H9 (cell line): ENCODE measurements at regions not wholly inside any gene's neighbourhood (a gene's known extent, or its start where the extent isn't known, plus 50 kb on each side); places are given as distances from the start of the nearest gene placed in this dataset.
"Not testable (repeated sequence)": the region's sequence is repeated elsewhere in the genome, so short reads cannot be mapped to it uniquely, and the experiment has no call there.

Experiments
- DNase-seq: peaks from one replicate; pipeline ENCODE4 v3.0.0-alpha.2; 2017
- H2AFZ ChIP-seq: one replicate; pipeline ENCODE4 v1.6.1; 2013; ENCODE audit warnings: mild to moderate bottlenecking, low read length, control low read depth, moderate library complexity
- H2AK5ac ChIP-seq: 2 replicates; pipeline ENCODE4 v1.6.1; 2013; ENCODE audit warnings: low read length, control low read depth, mixed read lengths; ENCODE audit not compliant: insufficient read length
- H2BK120ac ChIP-seq: one replicate; pipeline ENCODE4 v1.6.1; 2013; ENCODE audit warnings: low read depth, mild to moderate bottlenecking, low read length, control low read depth, inconsistent platforms; ENCODE audit not compliant: poor library complexity, severe bottlenecking
- H2BK12ac ChIP-seq: 2 replicates; pipeline ENCODE4 v1.6.1; 2013; ENCODE audit warnings: low read length, control low read depth, mixed read lengths, low read depth; ENCODE audit not compliant: insufficient read length
- H2BK15ac ChIP-seq: 2 replicates; pipeline ENCODE4 v1.6.1; 2013; ENCODE audit warnings: low read depth, low read length, control low read depth
- H2BK20ac ChIP-seq: one replicate; pipeline ENCODE4 v1.6.1; 2013; ENCODE audit warnings: low read depth, mild to moderate bottlenecking, low read length, control low read depth, inconsistent platforms; ENCODE audit not compliant: poor library complexity, severe bottlenecking
- H2BK5ac ChIP-seq: 2 replicates; pipeline ENCODE4 v1.6.1; 2013; ENCODE audit warnings: low read length, control low read depth, mixed read lengths; ENCODE audit not compliant: insufficient read length
- H3K14ac ChIP-seq: 2 replicates; pipeline ENCODE4 v1.6.1; 2013; ENCODE audit warnings: low read length, control low read depth; ENCODE audit not compliant: insufficient read depth
- H3K18ac ChIP-seq: 2 replicates; pipeline ENCODE4 v1.6.1; 2013; ENCODE audit warnings: low read depth, mild to moderate bottlenecking, mixed read lengths, low read length, control low read depth; ENCODE audit not compliant: insufficient read length
- H3K23ac ChIP-seq: 2 replicates; pipeline ENCODE4 v1.6.1; 2013; ENCODE audit warnings: low read length, control low read depth, mixed read lengths, low read depth; ENCODE audit not compliant: insufficient read length
- H3K23me2 ChIP-seq: 2 replicates; pipeline ENCODE4 v1.6.1; 2013; ENCODE audit warnings: low read depth, mild to moderate bottlenecking, mixed read lengths, low read length, control low read depth; ENCODE audit not compliant: insufficient read length, poor library complexity, severe bottlenecking
- H3K27ac ChIP-seq: 2 replicates; pipeline ENCODE4 v1.5.1; 2013; ENCODE audit warnings: low read length, control low read depth, mixed read lengths, low read depth; ENCODE audit not compliant: insufficient read length
- H3K27me3 ChIP-seq: 2 replicates; pipeline ENCODE4 v1.6.1; 2013; ENCODE audit warnings: low read length, control low read depth, inconsistent platforms; ENCODE audit not compliant: insufficient read depth
- H3K4ac ChIP-seq: 2 replicates; pipeline ENCODE4 v1.6.1; 2013; ENCODE audit warnings: low read depth, mild to moderate bottlenecking, control low read depth, inconsistent platforms, low read length, moderate library complexity
- H3K4me1 ChIP-seq: 2 replicates; pipeline ENCODE4 v1.6.1; 2013; ENCODE audit warnings: low read length, control low read depth, inconsistent platforms; ENCODE audit not compliant: insufficient read depth
- H3K4me2 ChIP-seq: 2 replicates; pipeline ENCODE4 v1.6.1; 2013; ENCODE audit warnings: low read length, control low read depth, mixed read lengths; ENCODE audit not compliant: insufficient read length, insufficient read depth
- H3K56ac ChIP-seq: 2 replicates; pipeline ENCODE4 v1.6.1; 2013; ENCODE audit warnings: low read depth, mild to moderate bottlenecking, mixed read lengths, low read length, control low read depth; ENCODE audit not compliant: insufficient read length
- H3K79me1 ChIP-seq: 2 replicates; pipeline ENCODE4 v1.6.1; 2013; ENCODE audit warnings: low read depth, mild to moderate bottlenecking, moderate library complexity, low read length, control low read depth, inconsistent platforms; ENCODE audit not compliant: insufficient read depth, poor library complexity, severe bottlenecking
- H3K79me2 ChIP-seq: 2 replicates; pipeline ENCODE4 v1.6.1; 2013; ENCODE audit warnings: low read length, control low read depth, inconsistent platforms; ENCODE audit not compliant: insufficient read depth
- H3K9ac ChIP-seq: 2 replicates; pipeline ENCODE4 v1.6.1; 2013; ENCODE audit warnings: low read length, control low read depth, mixed read lengths; ENCODE audit not compliant: insufficient read length; ENCODE audit errors: extremely low read depth
- H3K9me3 ChIP-seq: one replicate; pipeline ENCODE4 v1.6.1; 2013; ENCODE audit warnings: low read depth, low read length, inconsistent platforms; ENCODE audit not compliant: control insufficient read depth
- H3T11ph ChIP-seq: one replicate; pipeline ENCODE4 v1.6.1; 2013; ENCODE audit warnings: mild to moderate bottlenecking, low read length, control low read depth, inconsistent platforms
- H4K20me1 ChIP-seq: one replicate; pipeline ENCODE4 v1.6.1; 2013; ENCODE audit not compliant: control insufficient read depth, insufficient read length, insufficient read depth
- H4K5ac ChIP-seq: 2 replicates; pipeline ENCODE4 v1.6.1; 2013; ENCODE audit warnings: low read depth, mild to moderate bottlenecking, mixed read lengths, low read length, control low read depth; ENCODE audit not compliant: insufficient read length
- H4K8ac ChIP-seq: replicated peaks from 2 replicates; pipeline ENCODE4 v1.6.1; 2013; ENCODE audit warnings: low read length, control low read depth, mixed read lengths, low read depth; ENCODE audit not compliant: insufficient read length
- H4K91ac ChIP-seq: 2 replicates; pipeline ENCODE4 v1.6.1; 2013; ENCODE audit warnings: low read depth, mild to moderate bottlenecking, moderate library complexity, mixed read lengths, low read length, control low read depth; ENCODE audit not compliant: insufficient read length
- H3K27ac Mint-ChIP-seq, 3 experiments: 2 replicates in 2 of 3; 3 replicates in 1 of 3; pipeline ENCODE4 v1.8.0; 2020 to 2021; ENCODE audit warnings: mixed read lengths in 3 of 3, mild to moderate bottlenecking in 1 of 3, moderate library complexity in 1 of 3
- H3K27me3 Mint-ChIP-seq: 2 replicates; pipeline ENCODE4 v1.8.0; 2021; ENCODE audit warnings: low read depth, mild to moderate bottlenecking, moderate library complexity, mixed read lengths
- H3K36me3 Mint-ChIP-seq, 3 experiments: 2 replicates in 2 of 3; 3 replicates in 1 of 3; pipeline ENCODE4 v1.8.0; 2020 to 2021; ENCODE audit warnings: low read depth in 3 of 3, mixed read lengths in 3 of 3; ENCODE audit not compliant: insufficient read depth in 1 of 3
- H3K4me1 Mint-ChIP-seq, 2 experiments: 2 replicates each; pipeline ENCODE4 v1.8.0; 2020; ENCODE audit warnings: mixed read lengths in 2 of 2
- H3K4me3 Mint-ChIP-seq, 2 experiments: 2 replicates in 1 of 2; 3 replicates in 1 of 2; pipeline ENCODE4 v1.8.0; 2020 to 2021; ENCODE audit warnings: mild to moderate bottlenecking in 2 of 2, mixed read lengths in 2 of 2, moderate library complexity in 1 of 2
- H3K9me3 Mint-ChIP-seq, 2 experiments: 2 replicates in 1 of 2; 3 replicates in 1 of 2; pipeline ENCODE4 v1.8.0; 2020; ENCODE audit warnings: mild to moderate bottlenecking in 2 of 2, mixed read lengths in 2 of 2, moderate library complexity in 1 of 2
- WGBS: extraction: QIAGEN DNeasy Blood & Tissue Kit; methylation state at CpG from one replicate; pipeline ENCODE4 v1.1.7; 2013; ENCODE audit warnings: missing lambda C conversion rate, low lambda C conversion rate, mixed read lengths; ENCODE audit not compliant: insufficient read length; ENCODE audit errors: extremely low coverage; 5-methylcytosine and 5-hydroxymethylcytosine counted together

DNA sequence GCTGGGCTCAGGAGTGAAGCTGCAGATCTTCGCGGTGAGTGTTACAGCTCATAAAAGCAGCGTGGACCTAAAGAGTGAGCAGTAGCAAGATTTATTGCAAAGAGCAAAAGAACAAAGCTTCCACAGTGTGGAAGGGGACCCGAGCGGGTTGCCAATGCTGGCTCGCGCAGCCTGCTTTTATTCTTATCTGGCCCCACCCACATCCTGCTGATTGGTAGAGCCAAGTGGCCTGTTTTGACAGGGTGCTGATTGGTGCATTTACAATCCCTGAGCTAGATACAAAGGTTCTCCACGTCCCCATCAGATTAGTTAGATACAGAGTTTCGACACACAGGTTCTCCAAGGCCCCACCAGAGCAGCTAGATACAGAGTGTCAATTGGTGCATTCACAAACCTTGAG is 77.6 kb upstream of the RPRML start:
- not testable (repeated sequence) for H3K79me1 ChIP-seq, H2BK15ac ChIP-seq, H3K79me2 ChIP-seq, H3K4me2 ChIP-seq, H3K27me3 ChIP-seq, H2BK20ac ChIP-seq, H2AK5ac ChIP-seq, H3K18ac ChIP-seq, H2BK12ac ChIP-seq, H3K23me2 ChIP-seq, H2AFZ ChIP-seq, DNase-seq, H3K23ac ChIP-seq, H4K91ac ChIP-seq, H3K56ac ChIP-seq, H2BK5ac ChIP-seq, H3K27ac ChIP-seq, H3K27me3 Mint-ChIP-seq, H3T11ph ChIP-seq, H3K14ac ChIP-seq, H4K5ac ChIP-seq, H4K8ac ChIP-seq, H2BK120ac ChIP-seq, H3K9me3 Mint-ChIP-seq, H3K4ac ChIP-seq, H3K9me3 ChIP-seq, H3K4me3 Mint-ChIP-seq, H3K4me1 ChIP-seq, H3K9ac ChIP-seq, H4K20me1 ChIP-seq
- peaks cover 9 to 20% (median 14%) of the 10 kb centered on the region in 3 experiments; a peak in 6 of 7 replicates for H3K36me3 Mint-ChIP-seq
- peaks cover 15 to 23% of the 10 kb centered on the region in 2 experiments for H3K4me1 Mint-ChIP-seq
- peak overlapping the region in 2 of 3 experiments; percentile 65 to 88; a peak in 3 of 7 replicates for H3K27ac Mint-ChIP-seq
- no CpG with 5 or more reads among the region's 9 CpGs for WGBS
